HCT116 (cell line): ENCODE measurements at regions not wholly inside any gene's neighbourhood (a gene's known extent, or its start where the extent isn't known, plus 50 kb on each side); places are given as distances from the start of the nearest gene placed in this dataset.

Source experiments
- ATAC-seq: fragments of 200-7000 bp; cut with Tn5 transposase; 2 replicates; pipeline ENCODE4 v1.9.1; 2020; ENCODE audit warnings: mild to moderate bottlenecking, moderate library complexity
- BruUV-seq: library from RNA; stranded (reverse); fragments of 400-500 nt; replicated peaks from 2 replicates; lab custom pipeline; 2021; lab: Mats Ljungman, UMichigan
- CTCF ChIA-PET: fragments of 300-600 bp; sonication (Branson Sonifier 250); formaldehyde crosslinking; loops from one replicate; lab custom pipeline; 2021; ENCODE audit warnings: antibody characterized with exemption; lab: Charles Lee
- POLR2A ChIA-PET: fragments of 300-600, 350-600 bp; sonication (Branson Sonifier 250); formaldehyde crosslinking; loops from one replicate; lab custom pipeline; 2021; ENCODE audit warnings: antibody characterized with exemption; lab: Charles Lee
- RAD21 ChIA-PET, 2 experiments: fragments of 300-600 bp; sonication (Branson Sonifier 250); formaldehyde crosslinking; loops; one replicate each; lab custom pipeline; 2023; ENCODE audit warnings: low total read pairs in 2 of 2; ENCODE audit not compliant: uncharacterized antibody in 2 of 2, unreplicated experiment in 2 of 2, low non-redundant PET in 1 of 2; lab: Charles Lee
- DNase-seq: peaks from one replicate; pipeline ENCODE4 v3.0.0-alpha.2; 2010; ENCODE audit warnings: low read depth, low spot score
- H2AFZ ChIP-seq: fragments of 200-600 bp; shearing (Covaris generic), sonication (generic); 2 replicates; pipeline ENCODE4 v1.6.1; 2017; ENCODE audit warnings: low read depth, mixed run types, mixed read lengths, antibody characterized with exemption, low read length; ENCODE audit not compliant: poor library complexity, severe bottlenecking
- H3K27ac ChIP-seq: 2 replicates; pipeline ENCODE4 v1.5.1; 2012; ENCODE audit warnings: low read depth, low read length
- H3K27me3 ChIP-seq: fragments of 200-600 bp; sonication (generic); 2 replicates; pipeline ENCODE4 v1.6.1; 2016; ENCODE audit warnings: mixed run types, low read length, mixed read lengths; ENCODE audit not compliant: insufficient read depth
- H3K36me3 ChIP-seq, 2 experiments: fragments of 200-500 bp in 1 of 2; fragments of 200-600 bp in 1 of 2; sonication (Bioruptor generic) in 1 of 2; sonication (generic) in 1 of 2; 2 replicates each; pipeline versions ENCODE4 v1.5.1 to v1.6.1; 2014 to 2016; ENCODE audit warnings: low read length in 2 of 2, inconsistent platforms in 1 of 2, mixed read lengths in 1 of 2, mixed run types in 1 of 2; ENCODE audit not compliant: insufficient read depth in 2 of 2, control insufficient read depth in 1 of 2
- H3K4me1 ChIP-seq, 2 experiments: fragments of 200-600 bp in 1 of 2; sonication (generic) in 1 of 2; 2 replicates each; pipeline versions ENCODE4 v1.5.1 to v1.6.1; 2012 to 2017; ENCODE audit warnings: low read length in 2 of 2, inconsistent platforms in 1 of 2, mild to moderate bottlenecking in 1 of 2, mixed read lengths in 1 of 2, mixed run types in 1 of 2, moderate library complexity in 1 of 2; ENCODE audit not compliant: insufficient read depth in 2 of 2, control insufficient read depth in 1 of 2
- H3K4me2 ChIP-seq: fragments of 200-600 bp; sonication (generic); 2 replicates; pipeline ENCODE4 v1.6.1; 2017; ENCODE audit warnings: mixed run types, low read length, mixed read lengths
- H3K4me3 ChIP-seq, 2 experiments: fragments of 200-600 bp in 1 of 2; sonication (generic) in 1 of 2; replicated peaks in 1 of 2; 2 replicates each; pipeline ENCODE4 v1.5.1; 2011 to 2016; ENCODE audit warnings: low read length in 2 of 2, control low read depth in 1 of 2, low read depth in 1 of 2, mild to moderate bottlenecking in 1 of 2, mixed read lengths in 1 of 2, mixed run types in 1 of 2
- H3K79me2 ChIP-seq: fragments of 200-600 bp; sonication (generic); 2 replicates; pipeline ENCODE4 v1.6.1; 2017; ENCODE audit warnings: mild to moderate bottlenecking, mixed run types, low read length, moderate library complexity, mixed read lengths; ENCODE audit not compliant: insufficient read depth
- H3K9ac ChIP-seq: fragments of 200-600 bp; sonication (generic); 2 replicates; pipeline ENCODE4 v1.6.1; 2016; ENCODE audit warnings: low read length, mixed read lengths
- H3K9me2 ChIP-seq: fragments of 200-600 bp; sonication (generic), shearing (Covaris generic); 2 replicates; pipeline ENCODE4 v1.6.1; 2017; ENCODE audit warnings: mixed run types, mild to moderate bottlenecking, moderate library complexity; ENCODE audit not compliant: insufficient read depth
- H3K9me3 ChIP-seq, 2 experiments: fragments of 200-500 bp in 1 of 2; fragments of 200-600 bp in 1 of 2; sonication (Bioruptor generic) in 1 of 2; sonication (generic) in 1 of 2; 2 replicates each; pipeline ENCODE4 v1.6.1; 2014 to 2017; ENCODE audit warnings: low read length in 2 of 2, mixed read lengths in 2 of 2, inconsistent platforms in 1 of 2, low read depth in 1 of 2, mild to moderate bottlenecking in 1 of 2, mixed run types in 1 of 2, moderate library complexity in 1 of 2; ENCODE audit not compliant: control insufficient read depth in 1 of 2, insufficient read depth in 1 of 2
- H4K20me1 ChIP-seq: fragments of 200-600 bp; sonication (generic), shearing (Covaris generic); 2 replicates; pipeline ENCODE4 v1.6.1; 2017; ENCODE audit warnings: mixed run types, mild to moderate bottlenecking, moderate library complexity; ENCODE audit not compliant: insufficient read depth
- CBX3 ChIP-seq: IDR thresholded peaks from 2 replicates; pipeline ENCODE4 v1.6.1; 2012; ENCODE audit warnings: low read depth
- ELF1 ChIP-seq: IDR thresholded peaks from 2 replicates; pipeline ENCODE4 v1.6.1; 2012; ENCODE audit warnings: low read depth, borderline replicate concordance
- EZH2 ChIP-seq: fragments of 200-600 bp; sonication (generic); IDR thresholded peaks from 2 replicates; pipeline ENCODE4 v1.6.1; 2017; ENCODE audit warnings: antibody characterized with exemption, mixed run types
- FOSL1 ChIP-seq: IDR thresholded peaks from 2 replicates; pipeline ENCODE4 v1.6.1; 2012; ENCODE audit warnings: low read depth
- JUND ChIP-seq: IDR thresholded peaks from 2 replicates; pipeline ENCODE4 v1.6.1; 2012
- POLR2A ChIP-seq: IDR thresholded peaks from 2 replicates; pipeline ENCODE4 v1.7.0; 2011; ENCODE audit warnings: borderline replicate concordance; ENCODE audit not compliant: insufficient read depth, insufficient read length; ENCODE audit errors: extremely low read depth
- POLR2AphosphoS5 ChIP-seq: IDR thresholded peaks from 2 replicates; pipeline ENCODE4 v1.6.1; 2011; ENCODE audit warnings: mild to moderate bottlenecking, low read depth, low read length, moderate library complexity
- RAD21 ChIP-seq: IDR thresholded peaks from 2 replicates; pipeline ENCODE4 v1.6.1; 2012; ENCODE audit warnings: low read depth, mild to moderate bottlenecking
- SP1 ChIP-seq: IDR thresholded peaks from 2 replicates; pipeline ENCODE4 v1.6.1; 2012; ENCODE audit warnings: low read depth
- SRF ChIP-seq: IDR thresholded peaks from 2 replicates; pipeline ENCODE4 v1.6.1; 2012; ENCODE audit warnings: low read depth
- YY1 ChIP-seq: IDR thresholded peaks from 2 replicates; pipeline ENCODE4 v1.6.1; 2011; ENCODE audit warnings: low read length, low read depth, moderate library complexity, mild to moderate bottlenecking; ENCODE audit not compliant: insufficient replicate concordance; ENCODE audit errors: extremely low read depth
- ZFX ChIP-seq: fragments of 450-650 bp; IDR thresholded peaks from 2 replicates; pipeline ENCODE4 v1.6.1; 2017
- ZNF274 ChIP-seq: fragments of 200-500 bp; sonication (Bioruptor generic); IDR thresholded peaks from 2 replicates; pipeline ENCODE4 v1.6.1; 2014; ENCODE audit warnings: mild to moderate bottlenecking, low read depth, low read length, inconsistent platforms
- intact Hi-C: fragments of 100-400 bp; cut with micrococcal nuclease; formaldehyde crosslinking; loops from 2 replicates; pipeline ENCODE4 v1.10.0; 2022
- TF ChIP-seq, protein P1 (sequence below): IDR thresholded peaks from 2 replicates; pipeline ENCODE4 v1.6.1; 2012; ENCODE audit warnings: low read depth
- TF ChIP-seq, protein P2 (sequence below), 3 experiments: fragments of 200-600 bp in 1 of 3; sonication (generic) in 1 of 3; IDR thresholded peaks in 2 of 3; conservative IDR thresholded peaks in 1 of 3; 2 replicates each; pipeline ENCODE4 v1.5.1; 2012 to 2017; ENCODE audit warnings: low read depth in 2 of 3, low read length in 2 of 3, antibody characterized with exemption in 1 of 3, borderline replicate concordance in 1 of 3, control low read depth in 1 of 3, mild to moderate bottlenecking in 1 of 3, mixed read lengths in 1 of 3, mixed run types in 1 of 3, moderate library complexity in 1 of 3; ENCODE audit not compliant: insufficient read depth in 1 of 3
- TF ChIP-seq, protein P3 (sequence below): IDR thresholded peaks from 2 replicates; pipeline ENCODE4 v1.6.1; 2012
- TF ChIP-seq, protein P4 (sequence below): IDR thresholded peaks from 2 replicates; pipeline ENCODE4 v1.6.1; 2012

DNA sequence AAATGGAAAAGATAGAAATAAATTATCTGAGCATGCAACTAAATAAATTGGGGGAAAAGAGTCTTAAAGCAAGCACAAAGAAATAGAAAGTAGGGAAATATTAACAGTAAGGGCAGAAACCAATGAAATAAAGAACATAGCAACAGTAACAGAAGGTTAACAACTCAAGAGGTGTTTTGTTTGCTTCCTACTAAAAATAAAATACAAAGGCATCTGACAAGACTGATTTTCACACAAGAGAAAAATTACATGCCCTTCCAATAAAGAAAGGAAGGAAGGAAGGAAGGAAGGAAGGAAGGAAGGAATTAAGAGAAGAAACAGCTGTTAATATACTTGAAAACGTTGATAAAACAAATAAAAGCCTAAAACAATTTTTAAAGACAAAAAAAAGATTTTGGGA is 240.2 kb downstream of the SEC16B start:
- CTCF ChIA-PET: no interaction called here

DNA sequence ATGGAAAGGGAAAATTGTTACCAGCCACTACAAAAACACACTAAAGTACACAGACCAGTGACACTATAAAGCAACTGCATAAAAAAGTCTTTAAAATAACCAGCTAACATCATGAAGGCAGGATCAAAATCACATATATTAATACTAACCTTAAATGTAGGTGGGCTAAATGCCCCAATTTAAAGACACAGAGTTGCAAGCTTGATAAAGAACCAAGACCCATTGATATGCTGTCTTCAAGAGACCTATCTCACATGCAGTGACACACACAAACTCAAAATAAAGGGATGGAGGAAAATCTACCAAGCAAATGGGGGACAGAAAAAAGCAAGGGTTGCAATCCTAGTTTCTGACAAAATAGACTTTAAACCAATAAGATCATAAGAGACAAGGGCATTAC is 246.3 kb downstream of the SEC16B start:
- DNase-seq (no peak), ATAC-seq (no peak)
- Histone ChIP-seq H3K27me3 (no peaks in the 10 kb centered on the region; the same call in 1 of the 2 replicates), H3K27ac (no peak overlapping the region), H3K9ac (no peak overlapping the region), H3K4me3 (no peak overlapping the region), H3K4me1 (no peaks in the 10 kb centered on the region), H3K9me2 (no peaks in the 10 kb centered on the region), H3K79me2 (no peaks in the 10 kb centered on the region), H3K9me3 (no peaks in the 10 kb centered on the region), H3K4me2 (no peak overlapping the region), H3K36me3 (no peaks in the 10 kb centered on the region), H4K20me1 (no peaks in the 10 kb centered on the region), H2AFZ (no peak overlapping the region)
- ChIA-PET CTCF (no interaction called here), RAD21 (no interaction called here), POLR2A (no interaction called here)
- no TSS peak for BruUV-seq
- intact Hi-C loops: no loop called here
- no peak for TF ChIP-seq ZNF274
- TF ChIP-seq CBX3: no peak
- TF ChIP-seq POLR2A: no peak
- TF ChIP-seq, protein P1, sequence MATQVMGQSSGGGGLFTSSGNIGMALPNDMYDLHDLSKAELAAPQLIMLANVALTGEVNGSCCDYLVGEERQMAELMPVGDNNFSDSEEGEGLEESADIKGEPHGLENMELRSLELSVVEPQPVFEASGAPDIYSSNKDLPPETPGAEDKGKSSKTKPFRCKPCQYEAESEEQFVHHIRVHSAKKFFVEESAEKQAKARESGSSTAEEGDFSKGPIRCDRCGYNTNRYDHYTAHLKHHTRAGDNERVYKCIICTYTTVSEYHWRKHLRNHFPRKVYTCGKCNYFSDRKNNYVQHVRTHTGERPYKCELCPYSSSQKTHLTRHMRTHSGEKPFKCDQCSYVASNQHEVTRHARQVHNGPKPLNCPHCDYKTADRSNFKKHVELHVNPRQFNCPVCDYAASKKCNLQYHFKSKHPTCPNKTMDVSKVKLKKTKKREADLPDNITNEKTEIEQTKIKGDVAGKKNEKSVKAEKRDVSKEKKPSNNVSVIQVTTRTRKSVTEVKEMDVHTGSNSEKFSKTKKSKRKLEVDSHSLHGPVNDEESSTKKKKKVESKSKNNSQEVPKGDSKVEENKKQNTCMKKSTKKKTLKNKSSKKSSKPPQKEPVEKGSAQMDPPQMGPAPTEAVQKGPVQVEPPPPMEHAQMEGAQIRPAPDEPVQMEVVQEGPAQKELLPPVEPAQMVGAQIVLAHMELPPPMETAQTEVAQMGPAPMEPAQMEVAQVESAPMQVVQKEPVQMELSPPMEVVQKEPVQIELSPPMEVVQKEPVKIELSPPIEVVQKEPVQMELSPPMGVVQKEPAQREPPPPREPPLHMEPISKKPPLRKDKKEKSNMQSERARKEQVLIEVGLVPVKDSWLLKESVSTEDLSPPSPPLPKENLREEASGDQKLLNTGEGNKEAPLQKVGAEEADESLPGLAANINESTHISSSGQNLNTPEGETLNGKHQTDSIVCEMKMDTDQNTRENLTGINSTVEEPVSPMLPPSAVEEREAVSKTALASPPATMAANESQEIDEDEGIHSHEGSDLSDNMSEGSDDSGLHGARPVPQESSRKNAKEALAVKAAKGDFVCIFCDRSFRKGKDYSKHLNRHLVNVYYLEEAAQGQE: no peak
- TF ChIP-seq, protein P2, sequence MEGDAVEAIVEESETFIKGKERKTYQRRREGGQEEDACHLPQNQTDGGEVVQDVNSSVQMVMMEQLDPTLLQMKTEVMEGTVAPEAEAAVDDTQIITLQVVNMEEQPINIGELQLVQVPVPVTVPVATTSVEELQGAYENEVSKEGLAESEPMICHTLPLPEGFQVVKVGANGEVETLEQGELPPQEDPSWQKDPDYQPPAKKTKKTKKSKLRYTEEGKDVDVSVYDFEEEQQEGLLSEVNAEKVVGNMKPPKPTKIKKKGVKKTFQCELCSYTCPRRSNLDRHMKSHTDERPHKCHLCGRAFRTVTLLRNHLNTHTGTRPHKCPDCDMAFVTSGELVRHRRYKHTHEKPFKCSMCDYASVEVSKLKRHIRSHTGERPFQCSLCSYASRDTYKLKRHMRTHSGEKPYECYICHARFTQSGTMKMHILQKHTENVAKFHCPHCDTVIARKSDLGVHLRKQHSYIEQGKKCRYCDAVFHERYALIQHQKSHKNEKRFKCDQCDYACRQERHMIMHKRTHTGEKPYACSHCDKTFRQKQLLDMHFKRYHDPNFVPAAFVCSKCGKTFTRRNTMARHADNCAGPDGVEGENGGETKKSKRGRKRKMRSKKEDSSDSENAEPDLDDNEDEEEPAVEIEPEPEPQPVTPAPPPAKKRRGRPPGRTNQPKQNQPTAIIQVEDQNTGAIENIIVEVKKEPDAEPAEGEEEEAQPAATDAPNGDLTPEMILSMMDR (IDR thresholded peaks at IDR 0.05 in 2 of 3, conservative IDR thresholded peaks at IDR 0.05 in 1 of 3; ENCODE audit: borderline replicate concordance in 1 of 3, insufficient read depth in 1 of 3, low read depth in 2 of 3, low read length in 2 of 3): no peak
- no peak for TF ChIP-seq SP1
- TF ChIP-seq ELF1: no peak
- no peak for TF ChIP-seq EZH2
- TF ChIP-seq, protein P3, sequence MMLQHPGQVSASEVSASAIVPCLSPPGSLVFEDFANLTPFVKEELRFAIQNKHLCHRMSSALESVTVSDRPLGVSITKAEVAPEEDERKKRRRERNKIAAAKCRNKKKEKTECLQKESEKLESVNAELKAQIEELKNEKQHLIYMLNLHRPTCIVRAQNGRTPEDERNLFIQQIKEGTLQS: no peak
- TF ChIP-seq POLR2AphosphoS5: no peak
- no peak for TF ChIP-seq JUND
- no peak for TF ChIP-seq ZFX
- TF ChIP-seq SRF: no peak
- TF ChIP-seq FOSL1: no peak
- no peak for TF ChIP-seq RAD21
- TF ChIP-seq, protein P4, sequence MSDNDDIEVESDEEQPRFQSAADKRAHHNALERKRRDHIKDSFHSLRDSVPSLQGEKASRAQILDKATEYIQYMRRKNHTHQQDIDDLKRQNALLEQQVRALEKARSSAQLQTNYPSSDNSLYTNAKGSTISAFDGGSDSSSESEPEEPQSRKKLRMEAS: no peak

More for the DNA sequence above, 240.2 kb downstream of the SEC16B start:
- Histone ChIP-seq H3K4me2 (no peak overlapping the region), H2AFZ (no peak overlapping the region), H3K9me3 (no peaks in the 10 kb centered on the region), H3K9me2 (no peaks in the 10 kb centered on the region), H3K27me3 (no peaks in the 10 kb centered on the region; the same call in 1 of the 2 replicates), H4K20me1 (no peaks in the 10 kb centered on the region), H3K4me3 (no peak overlapping the region), H3K27ac (no peak overlapping the region), H3K79me2 (no peaks in the 10 kb centered on the region), H3K9ac (no peak overlapping the region), H3K36me3 (no peaks in the 10 kb centered on the region), H3K4me1 (no peaks in the 10 kb centered on the region)
- intact Hi-C loops: no loop called here
- BruUV-seq: no TSS peak
- ATAC-seq (no peak), DNase-seq (no peak)
- RAD21 ChIA-PET: no interaction called here
- POLR2A ChIA-PET: no interaction called here
- TF ChIP-seq YY1: no peak
- TF ChIP-seq, protein P3: no peak
